GM23338 (cell line): ENCODE measurements at regions not wholly inside any gene's neighbourhood (a gene's known extent, or its start where the extent isn't known, plus 50 kb on each side); places are given as distances from the start of the nearest gene placed in this dataset.

Experiments
- ATAC-seq: fragments of 200-7000 bp; cut with Tn5 transposase; 3 replicates; pipeline ENCODE4 v1.9.1; 2020
- DNase-seq: peaks from one replicate; pipeline ENCODE4 v3.0.0-alpha.2; 2015; ENCODE audit warnings: low spot score
- H2AFZ ChIP-seq: fragments of 200-600 bp; sonication (generic); 2 replicates; pipeline ENCODE4 v1.8.0; 2016; ENCODE audit warnings: antibody characterized with exemption, mild to moderate bottlenecking, moderate library complexity
- H3F3A ChIP-seq: fragments of 200-600 bp; sonication (generic); replicated peaks from 2 replicates; pipeline ENCODE4 v1.8.0; 2017; ENCODE audit warnings: antibody characterized with exemption, mixed run types, low read depth
- H3K27ac ChIP-seq: fragments of 200-600 bp; sonication (generic); 2 replicates; pipeline ENCODE4 v1.6.1; 2016; ENCODE audit warnings: low read depth
- H3K27me3 ChIP-seq: fragments of 200-600 bp; sonication (generic); 2 replicates; pipeline ENCODE4 v1.8.0; 2016; ENCODE audit warnings: mild to moderate bottlenecking, mixed run types, moderate library complexity; ENCODE audit not compliant: insufficient read depth
- H3K36me3 ChIP-seq: fragments of 200-600 bp; sonication (generic); 2 replicates; pipeline ENCODE4 v1.8.0; 2016; ENCODE audit warnings: mild to moderate bottlenecking; ENCODE audit not compliant: insufficient read depth
- H3K4me1 ChIP-seq: fragments of 200-600 bp; sonication (generic); 2 replicates; pipeline ENCODE4 v1.8.0; 2016; ENCODE audit warnings: mild to moderate bottlenecking, moderate library complexity; ENCODE audit not compliant: insufficient read depth
- H3K4me2 ChIP-seq: fragments of 200-600 bp; sonication (generic); 2 replicates; pipeline ENCODE4 v1.7.1; 2017; ENCODE audit warnings: mixed run types
- H3K4me3 ChIP-seq: fragments of 200-600 bp; sonication (generic); 2 replicates; pipeline ENCODE4 v1.6.1; 2016; ENCODE audit warnings: mixed run types
- H3K79me2 ChIP-seq: fragments of 200-600 bp; sonication (generic); replicated peaks from 2 replicates; pipeline ENCODE4 v1.8.0; 2017; ENCODE audit warnings: mild to moderate bottlenecking; ENCODE audit not compliant: insufficient read depth
- H3K9me2 ChIP-seq: fragments of 200-600 bp; sonication (generic); 2 replicates; pipeline ENCODE4 v1.8.0; 2017; ENCODE audit not compliant: insufficient read depth
- H4K20me1 ChIP-seq: fragments of 200-600 bp; sonication (generic); replicated peaks from 2 replicates; pipeline ENCODE4 v1.8.0; 2017; ENCODE audit warnings: mild to moderate bottlenecking; ENCODE audit not compliant: insufficient read depth
- H3K27ac Mint-ChIP-seq: 2 replicates; pipeline ENCODE4 v1.8.0; 2020; ENCODE audit warnings: inconsistent platforms, mild to moderate bottlenecking, moderate library complexity, mixed read lengths
- H3K27me3 Mint-ChIP-seq: 3 replicates; pipeline ENCODE4 v1.8.0; 2022; ENCODE audit warnings: low read depth, mild to moderate bottlenecking, moderate library complexity, mixed read lengths, inconsistent platforms; ENCODE audit not compliant: insufficient read depth, poor library complexity
- H3K36me3 Mint-ChIP-seq: 3 replicates; pipeline ENCODE4 v1.8.0; 2021; ENCODE audit warnings: low read depth, mild to moderate bottlenecking, inconsistent platforms, moderate library complexity, mixed read lengths
- H3K4me1 Mint-ChIP-seq: 3 replicates; pipeline ENCODE4 v1.8.0; 2020; ENCODE audit warnings: mild to moderate bottlenecking, inconsistent platforms, mixed read lengths
- H3K4me3 Mint-ChIP-seq: 3 replicates; pipeline ENCODE4 v1.8.0; 2021; ENCODE audit warnings: moderate library complexity, mild to moderate bottlenecking, inconsistent platforms, mixed read lengths
- H3K9me3 Mint-ChIP-seq: 3 replicates; pipeline ENCODE4 v1.8.0; 2020; ENCODE audit warnings: moderate library complexity, mild to moderate bottlenecking, inconsistent platforms, mixed read lengths
- CREB1 ChIP-seq: fragments of 250-450 bp; sonication (Bioruptor Pico); IDR thresholded peaks from 2 replicates; pipeline ENCODE4 v1.5.0; 2020; ENCODE audit warnings: low read depth, mild to moderate bottlenecking, moderate library complexity
- CTCF ChIP-seq, 2 experiments: fragments of 200-600 bp in 1 of 2; sonication (generic) in 1 of 2; conservative IDR thresholded peaks; 2 replicates each; pipeline versions ENCODE4 v1.5.1 to v1.6.1; 2016 to 2017; ENCODE audit warnings: antibody characterized with exemption in 2 of 2, low read depth in 2 of 2, mild to moderate bottlenecking in 2 of 2, moderate library complexity in 1 of 2
- ETS1 ChIP-seq: IDR thresholded peaks from 2 replicates; pipeline ENCODE4 v1.6.1; 2016; ENCODE audit warnings: antibody characterized with exemption
- EZH2phosphoT487 ChIP-seq: fragments of 200-600 bp; sonication (generic); IDR thresholded peaks from one replicate; pipeline ENCODE4 v1.8.1; 2018; ENCODE audit warnings: antibody characterized with exemption; ENCODE audit not compliant: unreplicated experiment
- JUNB ChIP-seq: IDR thresholded peaks from one replicate; pipeline ENCODE4 v1.6.1; 2016; ENCODE audit warnings: antibody characterized with exemption; ENCODE audit not compliant: unreplicated experiment
- POLR2AphosphoS5 ChIP-seq: IDR thresholded peaks from 2 replicates; pipeline ENCODE4 v1.6.1; 2016; ENCODE audit warnings: antibody characterized with exemption, low read depth
- ZNF114 ChIP-seq: fragments of 250-450 bp; sonication (Bioruptor Pico); IDR thresholded peaks from 2 replicates; pipeline ENCODE4 v1.5.0; 2020; ENCODE audit warnings: mild to moderate bottlenecking, moderate library complexity
- ZNF331 ChIP-seq: fragments of 250-450 bp; sonication (Bioruptor Pico); IDR thresholded peaks from 2 replicates; pipeline ENCODE4 v1.5.0; 2020; ENCODE audit warnings: low read depth, mild to moderate bottlenecking, moderate library complexity
- ZNF462 ChIP-seq: fragments of 250-450 bp; sonication (Bioruptor Pico); IDR thresholded peaks from 2 replicates; pipeline ENCODE4 v1.5.0; 2020; ENCODE audit warnings: mild to moderate bottlenecking, moderate library complexity

GRCh38 chr6:159617444-159617843, 75.6 kb downstream of the SOD2 start:
- no peak for DNase-seq
- Mint-ChIP-seq H3K27me3 (peaks cover 4% of the 10 kb centered on the region), H3K9me3 (peaks cover 27% of the 10 kb centered on the region), H3K36me3 (peaks cover 7% of the 10 kb centered on the region; the same call in 2 of the 3 replicates), H3K27ac (no peak overlapping the region), H3K4me1 (no peaks in the 10 kb centered on the region), H3K4me3 (no peak overlapping the region)
- Histone ChIP-seq H3K4me3 (no peak overlapping the region), H3K27me3 (no peaks in the 10 kb centered on the region), H3K36me3 (peaks cover 3% of the 10 kb centered on the region; the same call in 1 of the 2 replicates), H3K9me2 (0 out of 2 replicates have a peak, but pooled peaks cover 6% of the 10 kb centered on the region), H3K4me1 (no peaks in the 10 kb centered on the region), H2AFZ (no peak overlapping the region), H4K20me1 (no peaks in the 10 kb centered on the region), H3F3A (no peaks in the 10 kb centered on the region), H3K79me2 (no peaks in the 10 kb centered on the region), H3K4me2 (no peak overlapping the region), H3K27ac (no peak overlapping the region)
- no peak for ATAC-seq
- TF ChIP-seq ETS1 (no peak), ZNF331 (CRISPR knock-in tag) (no peak), EZH2phosphoT487 (no peak)

- H3K9me2 ChIP-seq = 0 out of 2 replicates have a peak, but pooled peaks cover 6% of the 10 kb centered on the region
- Mint-ChIP-seq H3K4me3 (no peak overlapping the region), H3K4me1 (no peaks in the 10 kb centered on the region), H3K27ac (no peak overlapping the region), H3K27me3 (peaks cover 4% of the 10 kb centered on the region), H3K9me3 (peaks cover 27% of the 10 kb centered on the region), H3K36me3 (peaks cover 7% of the 10 kb centered on the region; the same call in 2 of the 3 replicates)
- H3K4me1 ChIP-seq = no peaks in the 10 kb centered on the region
- no peak overlapping the region for H3K27ac ChIP-seq
- H3K4me2 ChIP-seq = no peak overlapping the region
- H3K36me3 ChIP-seq = peaks cover 3% of the 10 kb centered on the region; the same call in 1 of the 2 replicates
- no peak overlapping the region for H3K4me3 ChIP-seq
- H4K20me1 ChIP-seq = no peaks in the 10 kb centered on the region
- ATAC-seq (no peak), DNase-seq (no peak)
- no peak overlapping the region for H2AFZ ChIP-seq
- H3F3A ChIP-seq = no peaks in the 10 kb centered on the region
- no peaks in the 10 kb centered on the region for H3K27me3 ChIP-seq
- H3K79me2 ChIP-seq = no peaks in the 10 kb centered on the region
- no peak for TF ChIP-seq CTCF (conservative IDR thresholded peaks at IDR 0.05; ENCODE audit: low read depth in 2 of 2)
- TF ChIP-seq JUNB = no peak
- no peak for TF ChIP-seq ZNF462 (CRISPR knock-in tag)
- no peak for TF ChIP-seq ZNF114 (CRISPR knock-in tag)
- TF ChIP-seq EZH2phosphoT487 = no peak
- TF ChIP-seq POLR2AphosphoS5 = no peak
- TF ChIP-seq CREB1 (CRISPR knock-in tag) = no peak
- TF ChIP-seq ETS1 = no peak
Measured at GRCh38 chr6:159616456-159616855, 76.6 kb downstream of the SOD2 start.
